PFSK-1 (cell line): ENCODE measurements at regions not wholly inside any gene's neighbourhood (a gene's known extent, or its start where the extent isn't known, plus 50 kb on each side); places are given as distances from the start of the nearest gene placed in this dataset.

ENCODE experiments used
- POLR2AphosphoS5 ChIP-seq: IDR thresholded peaks from 2 replicates; pipeline ENCODE4 v1.6.1; 2012; ENCODE audit warnings: low read depth, mild to moderate bottlenecking, control low read depth, low read length, moderate library complexity
- REST ChIP-seq, 2 experiments: IDR thresholded peaks; 2 replicates each; pipeline versions ENCODE4 v1.6.1 to v1.8.0; 2011 to 2012; ENCODE audit warnings: low read depth in 2 of 2, low read length in 2 of 2, control low read depth in 1 of 2, inconsistent platforms in 1 of 2, mild to moderate bottlenecking in 1 of 2, moderate library complexity in 1 of 2; ENCODE audit not compliant: insufficient read depth in 1 of 2
- SIN3A ChIP-seq: IDR thresholded peaks from 2 replicates; pipeline ENCODE4 v1.6.1; 2012; ENCODE audit warnings: mild to moderate bottlenecking, low read length, moderate library complexity, borderline replicate concordance; ENCODE audit not compliant: insufficient read depth
- TAF1 ChIP-seq: IDR thresholded peaks from 2 replicates; pipeline ENCODE4 v1.6.1; 2012; ENCODE audit warnings: low read length, control low read depth, borderline replicate concordance; ENCODE audit not compliant: insufficient read depth

DNA sequence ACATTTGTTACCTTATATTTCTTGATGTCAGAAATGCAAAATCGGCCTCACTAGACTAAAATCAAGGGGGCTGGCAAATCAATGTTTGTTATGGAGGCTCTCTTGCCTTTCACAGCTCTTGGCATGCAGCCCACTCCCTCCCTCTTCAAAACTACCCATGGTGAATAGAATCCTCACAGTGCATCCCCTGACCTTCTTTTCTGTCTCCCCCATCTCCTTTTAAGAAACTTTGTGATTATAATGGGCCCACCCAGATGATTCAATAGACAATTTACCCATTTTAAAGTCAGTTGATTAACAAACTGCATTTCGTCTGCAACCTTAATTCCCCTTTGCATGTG, 184.0 kb downstream of the PCDH7 start:
- TF ChIP-seq REST (IDR thresholded peaks at IDR 0.05; ENCODE audit: insufficient read depth in 1 of 2, low read depth in 2 of 2, low read length in 2 of 2), result no peak
- TF ChIP-seq POLR2AphosphoS5, result no peak
- no peak for TF ChIP-seq SIN3A
- no peak for TF ChIP-seq TAF1
